ENCODE measurements at regions not wholly inside any gene's neighbourhood (a gene's known extent, or its start where the extent isn't known, plus 50 kb on each side); places are given as distances from the start of the nearest gene placed in this dataset.
"Not testable (repeated sequence)": the region's sequence is repeated elsewhere in the genome, so short reads cannot be mapped to it uniquely, and the experiment has no call there.

DNA sequence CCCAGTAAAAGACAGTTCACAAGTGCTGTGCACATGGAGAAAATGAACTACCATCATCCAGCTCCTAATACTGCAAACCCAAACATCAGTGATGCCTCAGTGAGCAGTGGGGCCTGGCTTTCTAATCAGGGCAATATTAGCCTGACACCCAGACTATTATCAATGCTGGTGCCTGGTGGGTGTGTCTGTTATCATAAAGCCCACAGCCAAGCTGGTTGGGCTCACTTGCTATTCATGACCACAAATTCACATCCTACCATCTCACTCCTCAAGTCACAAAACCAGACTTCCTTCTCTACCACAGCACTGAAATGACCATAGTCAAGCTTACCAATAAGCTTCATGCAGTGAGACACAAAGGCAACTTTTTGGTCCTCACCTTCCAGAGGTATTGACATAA lies 180.8 kb upstream of the PLN start:
- DNase-seq = no peak

DNA sequence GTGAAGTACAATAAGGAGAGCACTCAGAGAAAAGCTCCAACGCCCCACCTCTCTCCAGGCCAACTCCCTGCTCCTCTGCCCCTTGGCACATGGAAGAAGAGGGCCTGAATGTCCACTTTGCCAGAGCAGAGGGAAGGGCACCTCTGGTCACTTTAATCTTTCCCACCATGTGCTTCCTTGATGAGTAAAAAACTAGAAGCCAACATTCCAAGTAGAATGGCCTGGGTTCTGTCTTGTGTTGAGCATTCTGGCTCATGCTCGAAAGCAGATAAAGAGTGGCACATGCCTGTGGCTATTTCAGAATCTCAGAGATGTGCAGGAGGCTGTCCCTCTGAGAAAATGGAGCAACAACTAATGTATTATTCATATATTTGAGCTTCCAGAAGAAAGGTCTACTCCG lies 177.4 kb upstream of the PLN start:
- DNase-seq = no peak

DNA sequence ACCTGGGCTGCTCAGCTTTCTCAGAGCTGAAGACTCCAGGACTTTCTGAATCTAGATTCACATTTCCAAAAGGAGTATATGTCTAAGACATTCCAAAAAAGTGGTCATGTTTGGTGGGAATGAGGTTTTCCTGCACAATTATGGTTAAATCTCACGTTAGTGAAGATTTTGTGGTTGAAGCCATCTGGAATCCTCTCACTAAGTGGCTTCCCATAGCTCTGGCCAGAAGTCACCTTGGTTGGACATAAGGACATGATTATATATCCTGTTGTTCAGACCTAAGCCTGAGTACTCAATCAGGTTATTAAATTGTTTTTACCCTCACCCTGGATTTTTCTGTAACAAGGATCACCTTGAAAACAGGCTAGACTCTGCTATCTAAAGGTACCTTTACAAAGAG lies 176.1 kb upstream of the PLN start:
- DNase-seq = no peak

DNA sequence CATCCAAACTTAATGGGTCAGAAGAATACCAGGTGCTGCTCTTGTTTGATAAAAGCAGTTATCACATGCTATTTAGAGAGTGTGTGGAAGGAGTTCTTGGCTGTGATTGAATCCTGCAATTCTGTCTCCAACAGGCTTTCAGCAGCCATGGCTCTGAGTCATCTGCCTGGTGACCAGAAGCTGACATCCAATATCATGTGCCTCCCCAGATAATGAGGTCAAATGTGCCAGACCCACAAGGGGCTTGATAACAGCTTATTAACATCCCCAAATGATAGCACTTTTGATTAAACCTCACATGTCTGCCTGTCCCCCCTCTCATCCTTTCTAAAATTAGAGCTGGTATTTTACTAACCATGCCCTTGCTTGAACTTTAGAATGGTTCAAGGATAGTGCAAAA lies 175.7 kb upstream of the PLN start:
- no peak for DNase-seq

DNA sequence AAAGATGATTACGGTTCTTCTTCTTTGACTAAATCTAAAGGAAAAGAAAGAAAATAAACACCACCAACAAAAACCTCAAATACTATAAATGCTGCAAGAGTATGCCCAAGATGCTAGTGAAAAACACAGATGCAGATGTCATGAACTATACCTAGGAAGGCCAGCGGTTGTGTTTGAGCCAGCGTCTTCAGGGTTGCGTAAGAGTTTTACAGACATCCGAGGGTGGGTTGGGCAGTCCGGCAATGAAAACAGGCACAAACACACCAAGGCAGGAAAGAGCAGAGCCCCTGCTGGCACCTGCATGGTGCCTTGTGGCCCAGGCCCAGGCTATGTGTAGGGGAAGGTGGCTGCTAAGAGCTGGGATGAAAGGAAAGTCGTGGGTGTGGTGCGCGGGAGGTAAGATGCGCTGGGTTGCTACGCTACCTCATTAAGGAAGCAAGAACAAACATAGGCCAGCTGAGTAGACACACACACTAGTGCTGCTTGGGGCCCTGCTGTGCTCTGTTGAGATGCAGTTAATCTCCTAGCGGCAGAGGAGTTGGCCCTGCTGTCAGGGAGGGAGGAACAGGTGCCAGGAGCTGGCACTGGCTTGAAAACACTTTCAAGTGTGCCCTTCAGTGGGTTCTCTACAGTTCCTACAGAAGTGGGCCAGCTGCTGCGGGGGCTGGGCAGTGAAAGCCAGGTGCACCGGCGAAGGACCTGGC lies 170.2 kb upstream of the PLN start:
- peak; percentile 56 for DNase-seq

DNA sequence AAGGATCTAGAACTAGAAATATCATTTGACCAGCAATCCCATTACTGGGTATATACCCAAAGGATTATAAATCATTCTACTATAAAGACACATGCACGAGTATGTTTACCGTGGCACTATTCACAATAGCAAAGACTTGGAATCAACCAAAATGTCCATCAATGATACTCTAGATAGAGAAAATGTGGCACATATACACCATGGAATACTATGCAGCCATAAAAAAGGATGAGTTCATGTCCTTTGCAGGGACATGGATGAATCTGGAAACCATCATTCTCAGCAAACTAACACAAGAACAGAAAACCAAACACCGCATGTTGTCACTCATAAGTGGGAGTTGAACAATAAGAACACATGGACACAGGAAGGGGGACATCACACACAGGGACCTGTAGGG lies 167.5 kb upstream of the PLN start:
- not testable (repeated sequence) for DNase-seq

DNA sequence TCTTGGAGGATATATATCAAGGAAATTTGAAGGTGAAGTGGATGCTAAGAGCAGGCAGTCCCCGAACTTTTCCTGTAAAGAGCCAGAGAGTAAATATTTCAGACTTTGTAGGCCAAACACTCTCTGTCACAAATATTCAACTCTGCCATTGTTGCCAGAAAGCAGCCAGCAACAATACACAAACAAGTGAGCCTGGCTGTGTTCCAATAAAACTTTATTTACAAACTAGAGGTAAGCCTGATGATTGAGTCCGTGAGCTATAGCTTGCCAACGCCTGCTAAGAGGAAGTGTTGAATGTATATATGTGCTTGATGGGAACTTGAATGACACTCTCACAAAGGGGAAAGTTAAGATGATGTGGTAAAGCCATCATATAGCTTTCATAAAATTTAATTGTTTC lies 166.0 kb upstream of the PLN start:
- DNase-seq = no peak

DNA sequence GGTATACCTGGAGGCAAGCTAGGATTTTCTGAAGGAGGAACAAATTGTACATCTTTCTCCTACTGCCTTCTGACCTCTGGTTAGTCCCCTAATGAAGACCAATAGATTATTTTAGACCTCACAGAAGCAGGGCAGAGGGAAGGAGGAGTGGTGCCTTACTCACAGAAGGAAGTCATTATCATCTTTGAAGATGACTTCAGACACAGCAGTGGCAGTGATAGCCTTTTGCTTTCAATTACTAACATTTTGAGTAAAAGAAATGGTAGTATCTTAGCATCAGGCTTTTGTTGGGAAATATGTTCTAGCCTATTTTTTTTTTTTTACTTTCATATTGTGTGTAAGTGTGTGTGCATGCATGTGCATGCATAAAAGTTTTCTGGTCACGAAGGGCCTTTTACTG lies 164.2 kb upstream of the PLN start:
- DNase-seq = no peak

DNA sequence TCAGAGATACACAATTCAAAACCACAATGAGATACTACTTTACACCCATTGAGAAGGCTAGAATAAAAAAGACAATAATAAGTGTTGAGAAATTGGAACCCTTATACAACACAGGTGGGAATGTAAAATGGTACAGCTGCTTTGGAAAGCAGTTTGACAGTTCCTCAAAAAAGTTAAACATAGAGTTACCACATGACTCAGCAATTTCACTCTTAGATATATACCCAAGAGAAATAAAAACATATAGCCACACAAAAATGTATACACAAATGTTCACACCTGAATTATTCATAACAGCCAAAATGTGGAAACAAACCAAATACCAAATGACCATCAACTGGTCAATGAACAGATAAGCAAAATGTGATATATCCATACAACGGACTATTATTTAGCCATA lies 161.1 kb upstream of the PLN start:
- no peak for DNase-seq

DNA sequence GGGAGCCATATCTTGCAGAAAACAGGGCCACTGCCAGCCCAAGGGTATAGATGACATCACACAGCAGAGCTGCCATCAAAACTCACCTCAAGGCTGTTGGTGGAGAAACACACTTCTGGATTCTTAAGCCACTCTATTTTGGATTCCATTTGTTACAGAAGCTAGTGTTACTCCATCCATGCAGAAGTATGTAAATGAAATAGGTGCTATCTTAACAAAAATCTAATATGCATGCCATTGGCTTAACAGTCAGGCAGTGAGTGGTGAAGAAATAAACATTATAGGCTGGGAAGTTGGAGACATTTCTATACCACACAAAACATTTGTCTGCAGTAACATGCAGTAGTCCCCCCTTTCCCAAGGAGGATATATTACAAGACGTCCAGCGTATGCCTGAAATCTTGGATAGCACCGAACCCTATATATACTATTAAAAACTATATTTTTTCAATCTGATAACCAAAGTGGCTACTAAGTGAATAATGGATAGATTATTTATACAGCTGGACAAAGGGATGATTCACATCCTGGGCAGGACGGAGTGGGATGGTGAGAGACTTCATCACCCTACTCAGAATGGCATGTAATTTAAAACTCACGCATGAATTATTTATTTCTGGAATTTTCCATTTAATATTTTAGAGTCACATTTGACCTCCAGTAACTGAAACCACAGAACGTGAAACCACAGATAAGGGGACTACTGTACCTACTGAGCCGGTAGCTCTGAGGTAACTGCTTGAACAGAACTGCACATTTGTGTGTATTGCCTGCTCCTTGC lies 160.0 kb upstream of the PLN start:
- DNase-seq = no peak

DNA sequence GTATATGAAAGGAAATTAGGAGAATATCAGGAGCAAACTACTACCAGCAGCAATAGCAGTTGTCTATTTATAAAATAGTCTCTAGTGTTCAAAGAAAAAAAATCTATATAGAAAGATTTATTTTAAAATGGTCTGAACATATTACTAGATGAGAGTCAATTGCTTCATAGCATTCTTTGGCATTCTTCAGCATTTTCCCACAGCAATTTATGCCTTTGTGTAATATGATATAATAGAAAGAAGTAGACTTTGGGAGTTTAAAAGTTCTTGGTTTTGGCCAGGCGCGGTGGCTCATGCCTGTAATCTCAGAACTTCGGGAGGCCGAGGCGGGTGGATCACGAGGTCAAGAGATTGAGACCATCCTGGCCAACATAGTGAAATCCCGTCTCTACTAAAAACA lies 157.0 kb upstream of the PLN start:
- no peak for DNase-seq

DNA sequence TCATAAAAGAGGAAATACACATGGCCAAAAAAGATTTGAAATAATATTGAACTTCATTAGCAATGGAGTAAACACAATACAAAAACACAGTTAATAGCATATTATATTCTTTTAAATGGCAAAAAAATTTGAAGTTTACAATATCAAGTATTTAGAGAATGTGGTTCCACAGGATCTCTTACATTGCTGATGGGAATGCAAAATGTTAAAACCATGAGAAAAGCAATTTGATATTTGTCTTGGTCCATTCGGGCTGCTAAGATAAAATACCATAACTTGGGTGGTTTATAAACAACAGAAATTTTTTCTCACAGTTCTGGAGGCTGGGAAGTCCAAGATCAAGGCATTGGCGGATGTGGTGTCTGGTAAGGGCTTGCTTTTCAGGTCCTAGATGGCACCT lies 154.0 kb upstream of the PLN start:
- DNase-seq = no peak

DNA sequence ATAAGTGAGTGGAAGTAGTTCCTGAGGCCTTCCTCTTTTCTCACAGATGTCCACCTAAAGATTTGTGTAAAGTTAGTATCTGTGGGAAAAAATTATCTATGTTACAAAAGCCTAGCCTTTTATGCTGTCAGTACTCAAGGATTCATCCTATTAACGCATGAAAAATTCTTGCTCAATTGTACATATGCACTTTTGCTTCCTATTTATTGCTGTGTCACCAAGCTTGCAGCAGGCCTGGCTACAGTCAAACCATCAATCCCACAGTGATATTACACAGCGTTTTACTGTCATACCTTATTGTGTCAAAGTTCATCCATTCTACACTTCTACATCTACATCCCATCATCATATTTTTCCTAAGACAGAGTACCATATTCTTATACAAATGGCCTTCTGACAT lies 151.1 kb upstream of the PLN start:
- DNase-seq = no peak

DNA sequence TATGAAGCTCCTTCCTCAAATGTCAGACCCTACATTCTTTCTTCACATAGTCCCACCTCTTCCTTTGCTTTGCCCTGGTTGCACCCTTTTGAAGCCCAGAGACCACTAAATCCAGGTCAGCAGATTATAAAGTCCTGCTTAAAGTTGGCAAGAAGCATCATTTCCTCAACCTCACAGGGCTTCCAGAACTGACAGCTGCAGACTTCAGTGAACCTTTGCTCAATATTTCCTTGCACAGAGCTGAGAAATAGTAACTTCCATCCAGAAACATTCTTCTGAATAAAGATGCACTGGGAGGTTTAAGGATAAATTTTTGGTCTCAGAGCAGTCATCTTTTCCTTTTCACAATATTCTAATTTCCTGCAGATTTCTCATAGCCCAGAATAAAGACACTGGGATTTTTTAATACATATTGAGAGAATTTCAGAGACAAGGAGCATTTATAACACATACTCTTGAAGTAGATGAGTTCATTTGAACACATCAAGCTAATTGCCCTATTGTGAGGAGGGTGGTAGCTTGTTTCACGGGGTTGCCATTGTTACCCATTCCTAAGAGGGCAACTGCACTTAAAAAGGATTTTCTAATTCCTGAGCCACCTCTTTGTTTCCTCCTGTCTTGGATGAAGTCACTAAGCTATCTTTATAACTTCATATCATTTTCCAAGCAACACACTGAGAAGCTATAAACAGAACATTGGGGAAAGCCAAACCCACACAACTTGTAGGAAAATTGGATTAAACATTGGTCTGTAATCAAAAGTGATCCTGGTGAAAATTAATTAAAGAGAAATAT lies 150.2 kb upstream of the PLN start:
- no peak for DNase-seq

DNA sequence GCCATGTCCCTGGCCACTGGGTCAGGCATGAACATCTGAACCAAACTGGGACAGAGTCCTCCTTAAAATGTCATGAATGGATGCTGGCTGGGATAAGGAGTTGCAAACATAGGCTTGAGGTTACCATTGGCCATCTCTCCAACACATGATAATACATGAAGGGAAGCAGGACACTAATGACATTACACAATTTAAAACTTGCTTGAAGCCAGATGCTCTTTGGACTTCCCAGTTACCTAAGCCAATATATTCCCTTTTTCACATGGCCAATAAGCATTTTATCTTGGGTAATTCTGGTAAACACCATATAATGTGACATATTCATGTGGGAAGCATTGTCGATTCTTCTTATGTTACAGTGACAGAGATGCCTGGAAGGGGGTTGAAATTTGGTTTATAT lies 148.0 kb upstream of the PLN start:
- no peak for DNase-seq

DNA sequence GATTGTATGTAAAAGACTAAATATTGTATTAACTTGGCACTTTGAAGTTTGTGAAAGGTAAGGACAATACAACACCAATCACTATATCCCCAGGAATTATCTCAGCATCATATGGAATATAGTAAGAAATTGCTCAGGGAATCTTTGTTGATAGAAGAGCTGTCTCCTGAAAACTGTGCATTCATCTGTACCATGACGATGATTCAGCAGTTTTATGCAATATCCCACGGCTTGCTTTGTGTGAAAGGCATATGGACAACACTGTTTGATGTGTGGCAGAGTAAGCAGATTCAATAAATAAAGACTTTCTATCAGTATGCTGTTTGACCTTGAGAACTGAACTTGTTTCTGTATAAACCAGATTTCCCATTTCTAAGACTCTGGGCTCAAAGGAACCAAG lies 147.5 kb upstream of the PLN start:
- DNase-seq = no peak

DNA sequence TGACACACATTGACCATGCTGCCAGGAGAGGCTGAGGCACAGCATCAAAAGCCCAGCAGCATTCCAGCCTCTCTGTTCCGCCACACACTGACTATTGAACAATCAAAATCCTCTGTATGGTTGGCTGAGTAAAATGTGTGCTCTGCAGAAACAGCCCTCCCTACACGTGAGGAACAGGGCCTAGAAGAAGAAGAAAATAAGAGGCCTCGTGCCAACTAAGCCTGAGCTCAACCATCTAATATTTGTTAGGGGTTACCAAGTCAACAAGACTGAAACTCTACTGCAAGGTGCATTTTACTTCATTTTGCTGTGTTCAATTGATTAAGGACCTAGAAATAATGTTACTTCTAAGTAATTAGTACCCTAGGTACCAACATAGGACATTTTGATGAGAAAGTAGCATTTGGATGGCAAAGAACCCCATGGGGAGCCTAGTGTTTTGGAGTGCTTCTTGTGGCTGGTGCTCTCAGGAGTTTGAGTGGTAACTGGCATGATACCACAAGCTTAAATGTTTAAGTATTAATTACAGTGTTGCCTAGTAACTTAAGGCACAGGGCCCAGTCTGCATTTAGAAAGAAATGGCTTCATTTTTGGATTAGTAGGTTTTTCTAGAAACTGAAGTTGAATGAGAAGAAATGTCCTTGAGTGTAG lies 146.6 kb upstream of the PLN start:
- no peak for DNase-seq

DNA sequence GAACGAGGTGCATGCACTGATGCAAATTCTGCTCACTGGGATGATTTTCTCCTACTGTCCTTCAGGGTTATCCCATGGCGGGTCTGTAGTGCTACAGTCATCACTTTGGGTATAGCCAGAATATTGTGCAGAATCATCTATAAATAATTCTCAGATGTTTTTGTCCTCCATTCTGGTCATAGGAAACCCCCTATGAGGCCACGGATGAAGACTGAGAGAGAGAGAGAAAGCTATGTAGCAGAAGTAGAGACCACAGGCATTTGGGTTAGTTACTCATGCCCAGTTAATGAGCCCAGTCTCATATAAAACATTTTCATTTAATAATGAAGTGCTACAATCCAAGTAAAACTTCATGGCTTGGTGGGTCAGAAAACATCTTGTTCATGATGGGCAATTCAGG lies 145.1 kb upstream of the PLN start:
- no peak for DNase-seq

DNA sequence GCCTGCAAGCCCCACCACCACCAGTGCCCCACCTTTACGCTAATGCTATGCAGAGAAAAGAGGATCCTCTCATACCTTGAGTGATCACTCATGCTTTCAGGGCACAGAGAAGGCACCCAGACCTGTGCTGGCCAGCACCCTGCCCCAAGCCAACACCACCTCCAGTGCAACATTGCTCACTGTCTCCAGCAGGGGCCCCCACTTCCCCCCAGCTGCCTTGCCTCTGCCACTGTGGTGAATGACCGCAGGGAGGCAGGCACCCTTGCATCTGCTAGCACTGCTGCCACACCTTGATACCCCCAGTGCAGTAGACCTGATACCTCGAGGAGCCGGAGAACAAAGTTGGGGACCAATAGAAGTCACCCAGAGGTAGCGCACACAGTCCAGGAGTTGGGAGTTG lies 139.2 kb upstream of the PLN start:
- DNase-seq = no peak

DNA sequence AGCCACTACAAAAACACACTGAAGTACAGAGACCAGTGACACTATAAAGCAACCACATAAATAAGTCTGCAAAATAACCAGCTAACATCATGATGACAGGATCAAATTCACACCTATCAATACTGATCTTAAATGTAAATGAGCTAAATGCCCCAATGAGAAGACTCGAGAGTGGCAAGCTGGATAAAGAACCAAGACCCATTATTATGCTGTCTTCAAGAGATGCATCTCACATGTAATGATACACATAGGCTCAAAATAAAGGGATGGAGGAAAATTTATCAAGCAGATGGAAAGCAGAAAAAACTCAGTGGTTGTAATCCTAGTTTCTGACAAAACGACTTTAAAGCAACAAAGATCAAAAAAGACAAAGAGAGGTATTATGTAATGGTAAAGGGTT lies 138.1 kb upstream of the PLN start:
- DNase-seq = no peak

All from femur (tissue), 1 donor.